ENCODE measurements at regions not wholly inside any gene's neighbourhood (a gene's known extent, or its start where the extent isn't known, plus 50 kb on each side); places are given as distances from the start of the nearest gene placed in this dataset.
A peak's percentile ranks its signal among the peaks of the same experiment; 100 is the strongest.

DNA sequence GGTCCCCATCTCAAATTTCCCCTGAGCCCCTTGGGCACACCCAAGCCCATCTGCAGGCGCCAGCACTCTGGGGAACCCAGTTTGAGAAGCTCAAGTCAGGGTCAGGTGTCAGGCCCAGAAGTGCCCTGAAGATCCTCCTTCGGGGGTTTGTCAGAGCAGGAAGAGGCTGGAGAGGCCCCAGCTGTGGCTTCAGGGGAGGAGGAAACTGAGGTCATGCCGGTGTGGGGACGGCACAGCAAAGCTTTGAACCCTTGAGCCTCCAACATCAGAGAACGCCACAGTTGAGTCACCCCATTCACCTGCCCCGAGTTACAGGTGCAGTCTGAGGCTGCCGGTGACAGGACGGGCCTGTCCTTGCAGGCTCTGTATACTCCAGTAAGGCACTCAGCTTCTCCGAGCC is 140.2 kb upstream of the CIBAR2 start:
- WGBS, 2 donors: 85 to 88% methylated on average over 9 of the region's 9 CpGs
- FAIRE-seq: no peak

DNA sequence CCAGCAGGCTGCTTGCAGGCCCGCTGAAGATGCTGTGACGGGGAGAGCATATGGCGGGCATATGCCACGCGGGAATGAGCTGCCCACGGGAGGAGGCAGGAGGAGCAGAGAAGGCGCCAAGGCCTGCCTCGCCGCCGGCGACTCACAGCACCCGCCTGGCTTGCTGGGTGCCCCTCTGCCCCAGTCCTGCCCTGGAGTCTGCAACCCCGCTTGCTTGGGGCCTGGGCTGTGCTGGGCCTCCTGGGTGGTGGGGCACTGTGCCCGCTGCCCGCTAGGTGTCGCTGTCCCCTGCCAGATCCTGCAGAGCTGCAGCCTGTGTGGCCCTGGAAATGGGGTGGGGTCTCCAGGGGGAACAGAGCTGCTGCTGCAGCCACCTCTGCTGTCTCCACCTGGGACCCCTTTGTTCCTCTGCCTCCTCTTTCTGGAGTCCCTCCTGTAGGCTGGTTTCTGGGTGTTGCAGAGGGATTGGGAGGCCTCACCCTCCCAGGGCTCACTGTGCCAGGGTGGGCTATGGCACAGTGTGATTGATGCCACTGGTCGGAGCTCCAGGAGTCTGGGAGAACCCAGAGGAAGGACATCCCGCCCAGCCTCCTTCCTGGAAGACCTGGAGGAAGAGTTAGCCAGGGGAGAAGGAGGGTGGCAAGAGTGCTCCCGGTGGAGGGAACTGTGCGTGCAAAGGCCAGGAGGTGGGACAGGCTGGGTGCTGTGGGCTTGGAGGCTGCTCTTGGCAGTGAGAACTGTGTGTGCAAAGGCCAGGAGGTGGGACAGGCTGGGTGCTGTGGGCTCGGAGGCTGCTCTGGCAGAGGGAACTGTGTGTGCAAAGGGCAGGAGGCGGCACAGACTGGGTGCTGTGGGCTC is 141.0 kb upstream of the CIBAR2 start:
- H3K4me1 ChIP-seq: peaks cover 0 to 3% (median 0%) of the 10 kb centered on the region in 3 donors
- no peak overlapping the region for H3K4me3 ChIP-seq
- intact Hi-C loops (cut with DNase I): loop anchor here in 1 of 3 donors (10.0 kb wide), 1 partner anchor 139 kb away; the partner anchor contains the start of gene CIBAR2
- peak; percentile 51 to 90 (median 74) for DNase-seq
- no peaks in the 10 kb centered on the region for H3K27me3 ChIP-seq
- WGBS, 2 donors: 39 to 47% methylated on average over 16 to 22 of the region's 22 CpGs
- no peaks in the 10 kb centered on the region for H3K36me3 ChIP-seq
- TF ChIP-seq, protein P1, sequence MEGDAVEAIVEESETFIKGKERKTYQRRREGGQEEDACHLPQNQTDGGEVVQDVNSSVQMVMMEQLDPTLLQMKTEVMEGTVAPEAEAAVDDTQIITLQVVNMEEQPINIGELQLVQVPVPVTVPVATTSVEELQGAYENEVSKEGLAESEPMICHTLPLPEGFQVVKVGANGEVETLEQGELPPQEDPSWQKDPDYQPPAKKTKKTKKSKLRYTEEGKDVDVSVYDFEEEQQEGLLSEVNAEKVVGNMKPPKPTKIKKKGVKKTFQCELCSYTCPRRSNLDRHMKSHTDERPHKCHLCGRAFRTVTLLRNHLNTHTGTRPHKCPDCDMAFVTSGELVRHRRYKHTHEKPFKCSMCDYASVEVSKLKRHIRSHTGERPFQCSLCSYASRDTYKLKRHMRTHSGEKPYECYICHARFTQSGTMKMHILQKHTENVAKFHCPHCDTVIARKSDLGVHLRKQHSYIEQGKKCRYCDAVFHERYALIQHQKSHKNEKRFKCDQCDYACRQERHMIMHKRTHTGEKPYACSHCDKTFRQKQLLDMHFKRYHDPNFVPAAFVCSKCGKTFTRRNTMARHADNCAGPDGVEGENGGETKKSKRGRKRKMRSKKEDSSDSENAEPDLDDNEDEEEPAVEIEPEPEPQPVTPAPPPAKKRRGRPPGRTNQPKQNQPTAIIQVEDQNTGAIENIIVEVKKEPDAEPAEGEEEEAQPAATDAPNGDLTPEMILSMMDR (IDR thresholded peaks at IDR 0.05): peak; percentile 86 to 97 (median 91)
- peak; percentile 58 to 83 (median 77) for ATAC-seq
- H3K9me3 ChIP-seq: no peaks in the 10 kb centered on the region
- FAIRE-seq: no peak
- no peak overlapping the region for H3K27ac ChIP-seq

More for the DNA sequence above, 140.2 kb upstream of the CIBAR2 start:
- no peak for ATAC-seq
- Histone ChIP-seq H3K4me3 (no peak overlapping the region), H3K9me3 (no peaks in the 10 kb centered on the region), H3K27me3 (no peaks in the 10 kb centered on the region), H3K27ac (no peak overlapping the region), H3K36me3 (no peaks in the 10 kb centered on the region), H3K4me1 (peaks cover 0 to 3% (median 0%) of the 10 kb centered on the region in 3 donors)
- intact Hi-C loops (cut with DNase I): loop anchor here in 1 of 3 donors (10.0 kb wide), 1 partner anchor 138 kb away; the partner anchor contains the start of gene CIBAR2
- TF ChIP-seq, protein P1 (IDR thresholded peaks at IDR 0.05): no peak
- DNase-seq: no peak

DNA sequence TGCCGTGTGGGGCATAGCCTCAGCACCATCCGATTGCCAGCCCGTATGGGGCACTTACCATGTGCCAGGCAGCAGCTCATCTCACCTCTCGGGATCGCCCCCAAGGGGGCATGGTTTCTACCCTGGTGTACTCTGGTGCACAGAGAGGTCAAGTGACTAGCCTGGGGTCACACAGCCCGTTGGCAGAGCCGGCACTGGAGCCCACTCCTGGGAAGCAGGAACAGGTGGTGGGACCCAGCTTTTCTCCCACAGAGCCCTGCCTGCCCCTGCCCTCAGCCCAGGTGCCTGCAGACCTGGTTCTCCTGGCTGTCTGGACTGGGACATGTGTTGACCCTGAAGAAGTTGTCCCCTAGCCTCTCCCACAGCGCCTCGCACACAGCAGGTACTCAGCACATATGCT is 141.8 kb upstream of the CIBAR2 start:
- H3K4me1 ChIP-seq: peaks cover 0 to 3% (median 0%) of the 10 kb centered on the region in 3 donors
- no peaks in the 10 kb centered on the region for H3K9me3 ChIP-seq
- no peaks in the 10 kb centered on the region for H3K36me3 ChIP-seq
- no peak overlapping the region for H3K27ac ChIP-seq
- no peaks in the 10 kb centered on the region for H3K27me3 ChIP-seq
- intact Hi-C loops (cut with DNase I): loop anchor here in 1 of 3 donors (10.0 kb wide), 1 partner anchor 139 kb away; the partner anchor contains the start of gene CIBAR2
- TF ChIP-seq, protein P1 (IDR thresholded peaks at IDR 0.05): no peak
- DNase-seq (peak in 1 of 6 donors; percentile 43), ATAC-seq (peak in 3 of 4 donors; percentile 15 to 38 (median 33)), FAIRE-seq (no peak)
- WGBS, 2 donors: 64 to 68% methylated on average over 9 of the region's 9 CpGs
- H3K4me3 ChIP-seq: no peak overlapping the region

DNA sequence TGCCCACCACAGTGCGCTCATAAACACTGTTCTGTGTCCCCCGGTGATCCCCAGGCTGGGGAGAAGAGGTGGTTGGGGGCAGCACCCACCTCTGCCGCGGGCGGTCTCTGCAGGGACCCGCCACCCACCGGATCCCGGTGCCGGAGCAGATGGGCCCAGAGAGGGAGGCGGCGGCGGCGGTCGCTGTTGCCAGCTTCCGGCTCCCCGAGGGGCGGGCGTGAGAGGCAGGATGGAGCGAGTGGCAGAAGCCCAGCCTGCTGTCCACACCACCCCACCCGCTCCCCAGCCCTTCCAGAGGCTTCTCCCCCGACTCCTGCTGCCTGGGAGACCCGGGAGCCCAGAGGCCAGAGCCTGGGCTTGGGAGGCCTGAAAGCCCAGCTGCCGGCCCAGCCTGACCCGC is 142.6 kb upstream of the CIBAR2 start:
- WGBS, 2 donors: 94 to 95% methylated on average over 24 of the region's 24 CpGs
- TF ChIP-seq, protein P1 (IDR thresholded peaks at IDR 0.05): no peak
- H3K4me3 ChIP-seq: no peak overlapping the region

More for the DNA sequence above, 142.6 kb upstream of the CIBAR2 start:
- no peaks in the 10 kb centered on the region for H3K27me3 ChIP-seq
- H3K9me3 ChIP-seq: no peaks in the 10 kb centered on the region
- FAIRE-seq (no peak), DNase-seq (no peak), ATAC-seq (no peak)
- no peaks in the 10 kb centered on the region for H3K36me3 ChIP-seq
- peaks cover 0 to 3% (median 0%) of the 10 kb centered on the region in 3 donors for H3K4me1 ChIP-seq
- H3K27ac ChIP-seq: no peak overlapping the region
- intact Hi-C loops (cut with DNase I): loop anchor here in 1 of 3 donors (10.0 kb wide), 1 partner anchor 140 kb away; the partner anchor contains the start of gene CIBAR2

Data from pancreas (tissue), 10 donors.